ENCODE measurements at regions not wholly inside any gene's neighbourhood (a gene's known extent, or its start where the extent isn't known, plus 50 kb on each side); places are given as distances from the start of the nearest gene placed in this dataset.

- no peaks in the 10 kb centered on the region for H3K36me3 Mint-ChIP-seq (ENCODE audit: insufficient read depth)
- ATAC-seq (replicated peaks; ENCODE audit: extremely low read depth, poor library complexity, severe bottlenecking) (no peak), DNase-seq (ENCODE audit: low spot score in 2 of 2) (no peak)
- H3K27ac Mint-ChIP-seq (ENCODE audit: low read depth) = no peak overlapping the region
- no peak overlapping the region for H3K4me3 Mint-ChIP-seq
- H3K4me1 Mint-ChIP-seq = no peaks in the 10 kb centered on the region
- H3K9me3 Mint-ChIP-seq = peaks cover 24% of the 10 kb centered on the region
- H3K27me3 Mint-ChIP-seq = no peaks in the 10 kb centered on the region
Measured at GRCh38 chr1:106181866-106182265, 874.6 kb upstream of the PRMT6 start.

GRCh38 chr1:106185089-106185488 lies 871.4 kb upstream of the PRMT6 start:
- Mint-ChIP-seq H3K4me3 (no peak overlapping the region), H3K27me3 (no peaks in the 10 kb centered on the region), H3K9me3 (peaks cover 25% of the 10 kb centered on the region), H3K27ac (ENCODE audit: low read depth) (no peak overlapping the region), H3K4me1 (no peaks in the 10 kb centered on the region), H3K36me3 (ENCODE audit: insufficient read depth) (no peaks in the 10 kb centered on the region)
- DNase-seq (ENCODE audit: low spot score in 2 of 2) (no peak), ATAC-seq (replicated peaks; ENCODE audit: extremely low read depth, poor library complexity, severe bottlenecking) (no peak)

- no peaks in the 10 kb centered on the region for H3K4me1 Mint-ChIP-seq
Measured at GRCh38 chr1:106189780-106190179, 866.7 kb upstream of the PRMT6 start.

GRCh38 chr1:106194206-106194605 lies 862.3 kb upstream of the PRMT6 start:
- Mint-ChIP-seq H3K27ac (ENCODE audit: low read depth) (no peak overlapping the region), H3K27me3 (no peaks in the 10 kb centered on the region), H3K4me3 (no peak overlapping the region), H3K36me3 (ENCODE audit: insufficient read depth) (peaks cover 3% of the 10 kb centered on the region), H3K4me1 (no peaks in the 10 kb centered on the region), H3K9me3 (peaks cover 24% of the 10 kb centered on the region)
- no peak for ATAC-seq (replicated peaks; ENCODE audit: extremely low read depth, poor library complexity, severe bottlenecking)
- no peak for DNase-seq (ENCODE audit: low spot score in 2 of 2)

More at GRCh38 chr1:106189780-106190179, 866.7 kb upstream of the PRMT6 start:
- Mint-ChIP-seq H3K4me3 (no peak overlapping the region), H3K27ac (ENCODE audit: low read depth) (no peak overlapping the region), H3K36me3 (ENCODE audit: insufficient read depth) (peaks cover 3% of the 10 kb centered on the region), H3K9me3 (peaks cover 30% of the 10 kb centered on the region), H3K27me3 (no peaks in the 10 kb centered on the region)
- DNase-seq (ENCODE audit: low spot score in 2 of 2) (no peak), ATAC-seq (replicated peaks; ENCODE audit: extremely low read depth, poor library complexity, severe bottlenecking) (no peak)

GRCh38 chr1:106200711-106201110 lies 855.8 kb upstream of the PRMT6 start:
- DNase-seq (ENCODE audit: low spot score in 2 of 2) (no peak), ATAC-seq (replicated peaks; ENCODE audit: extremely low read depth, poor library complexity, severe bottlenecking) (no peak)
- Mint-ChIP-seq H3K27ac (ENCODE audit: low read depth) (no peak overlapping the region), H3K36me3 (ENCODE audit: insufficient read depth) (no peaks in the 10 kb centered on the region), H3K4me3 (no peak overlapping the region), H3K4me1 (no peaks in the 10 kb centered on the region), H3K27me3 (no peaks in the 10 kb centered on the region), H3K9me3 (peaks cover 17% of the 10 kb centered on the region)

- DNase-seq (ENCODE audit: low spot score in 2 of 2) = no peak
- Mint-ChIP-seq H3K4me3 (no peak overlapping the region), H3K27me3 (no peaks in the 10 kb centered on the region), H3K36me3 (ENCODE audit: insufficient read depth) (no peaks in the 10 kb centered on the region), H3K27ac (ENCODE audit: low read depth) (no peak overlapping the region), H3K9me3 (peaks cover 18% of the 10 kb centered on the region), H3K4me1 (no peaks in the 10 kb centered on the region)
- ATAC-seq (replicated peaks; ENCODE audit: extremely low read depth, poor library complexity, severe bottlenecking) = no peak
Measured at GRCh38 chr1:106207185-106207584, 849.3 kb upstream of the PRMT6 start.

GRCh38 chr1:106217765-106218164 lies 838.7 kb upstream of the PRMT6 start:
- DNase-seq (ENCODE audit: low spot score in 2 of 2) (no peak), ATAC-seq (replicated peaks; ENCODE audit: extremely low read depth, poor library complexity, severe bottlenecking) (no peak)
- Mint-ChIP-seq H3K4me1 (no peaks in the 10 kb centered on the region), H3K9me3 (peaks cover 11% of the 10 kb centered on the region), H3K4me3 (no peak overlapping the region), H3K36me3 (ENCODE audit: insufficient read depth) (no peaks in the 10 kb centered on the region), H3K27ac (ENCODE audit: low read depth) (no peak overlapping the region), H3K27me3 (no peaks in the 10 kb centered on the region)

- Mint-ChIP-seq H3K27ac (ENCODE audit: low read depth) (no peak overlapping the region), H3K9me3 (peaks cover 6% of the 10 kb centered on the region), H3K4me1 (no peaks in the 10 kb centered on the region), H3K27me3 (no peaks in the 10 kb centered on the region), H3K4me3 (no peak overlapping the region), H3K36me3 (ENCODE audit: insufficient read depth) (no peaks in the 10 kb centered on the region)
- DNase-seq (ENCODE audit: low spot score in 2 of 2) (no peak), ATAC-seq (replicated peaks; ENCODE audit: extremely low read depth, poor library complexity, severe bottlenecking) (no peak)
Measured at GRCh38 chr1:106222403-106222802, 834.1 kb upstream of the PRMT6 start.

GRCh38 chr1:106223213-106223612 lies 833.3 kb upstream of the PRMT6 start:
- Mint-ChIP-seq H3K36me3 (ENCODE audit: insufficient read depth) (no peaks in the 10 kb centered on the region), H3K4me1 (no peaks in the 10 kb centered on the region), H3K4me3 (no peak overlapping the region), H3K27ac (ENCODE audit: low read depth) (no peak overlapping the region), H3K27me3 (no peaks in the 10 kb centered on the region), H3K9me3 (peaks cover 6% of the 10 kb centered on the region)
- no peak for ATAC-seq (replicated peaks; ENCODE audit: extremely low read depth, poor library complexity, severe bottlenecking)
- no peak for DNase-seq (ENCODE audit: low spot score in 2 of 2)

GRCh38 chr1:106224426-106224825 lies 832.0 kb upstream of the PRMT6 start:
- H3K27ac Mint-ChIP-seq (ENCODE audit: low read depth) = no peak overlapping the region

GRCh38 chr1:106225403-106225802 lies 831.1 kb upstream of the PRMT6 start:
- no peak for ATAC-seq (replicated peaks; ENCODE audit: extremely low read depth, poor library complexity, severe bottlenecking)
- H3K4me3 Mint-ChIP-seq = no peak overlapping the region
- no peaks in the 10 kb centered on the region for H3K36me3 Mint-ChIP-seq (ENCODE audit: insufficient read depth)
- H3K27me3 Mint-ChIP-seq = no peaks in the 10 kb centered on the region
- H3K9me3 Mint-ChIP-seq = peaks cover 6% of the 10 kb centered on the region
- H3K27ac Mint-ChIP-seq (ENCODE audit: low read depth) = no peak overlapping the region
- DNase-seq (ENCODE audit: low spot score in 2 of 2) = no peak
- no peaks in the 10 kb centered on the region for H3K4me1 Mint-ChIP-seq

More at GRCh38 chr1:106224426-106224825, 832.0 kb upstream of the PRMT6 start:
- Mint-ChIP-seq H3K4me1 (no peaks in the 10 kb centered on the region), H3K9me3 (peaks cover 6% of the 10 kb centered on the region), H3K36me3 (ENCODE audit: insufficient read depth) (no peaks in the 10 kb centered on the region), H3K4me3 (no peak overlapping the region), H3K27me3 (no peaks in the 10 kb centered on the region)
- ATAC-seq (replicated peaks; ENCODE audit: extremely low read depth, poor library complexity, severe bottlenecking) (no peak), DNase-seq (ENCODE audit: low spot score in 2 of 2) (no peak)

GRCh38 chr1:106226550-106226949 lies 829.9 kb upstream of the PRMT6 start:
- DNase-seq (ENCODE audit: low spot score in 2 of 2) = no peak
- H3K4me3 Mint-ChIP-seq = no peak overlapping the region
- no peaks in the 10 kb centered on the region for H3K27me3 Mint-ChIP-seq
- no peaks in the 10 kb centered on the region for H3K36me3 Mint-ChIP-seq (ENCODE audit: insufficient read depth)
- no peak overlapping the region for H3K27ac Mint-ChIP-seq (ENCODE audit: low read depth)
- no peaks in the 10 kb centered on the region for H3K4me1 Mint-ChIP-seq
- no peak for ATAC-seq (replicated peaks; ENCODE audit: extremely low read depth, poor library complexity, severe bottlenecking)
- peaks cover 10% of the 10 kb centered on the region for H3K9me3 Mint-ChIP-seq

GRCh38 chr1:106232128-106232527 lies 824.3 kb upstream of the PRMT6 start:
- Mint-ChIP-seq H3K4me1 (no peaks in the 10 kb centered on the region), H3K9me3 (peaks cover 19% of the 10 kb centered on the region), H3K27ac (ENCODE audit: low read depth) (no peak overlapping the region), H3K36me3 (ENCODE audit: insufficient read depth) (no peaks in the 10 kb centered on the region), H3K4me3 (no peak overlapping the region), H3K27me3 (no peaks in the 10 kb centered on the region)
- ATAC-seq (replicated peaks; ENCODE audit: extremely low read depth, poor library complexity, severe bottlenecking) = no peak
- no peak for DNase-seq (ENCODE audit: low spot score in 2 of 2)

- no peak for ATAC-seq (replicated peaks; ENCODE audit: extremely low read depth, poor library complexity, severe bottlenecking)
- Mint-ChIP-seq H3K9me3 (peaks cover 19% of the 10 kb centered on the region), H3K36me3 (ENCODE audit: insufficient read depth) (no peaks in the 10 kb centered on the region), H3K27me3 (no peaks in the 10 kb centered on the region), H3K4me3 (no peak overlapping the region), H3K4me1 (no peaks in the 10 kb centered on the region), H3K27ac (ENCODE audit: low read depth) (no peak overlapping the region)
- DNase-seq (ENCODE audit: low spot score in 2 of 2) = no peak
Measured at GRCh38 chr1:106233511-106233910, 823.0 kb upstream of the PRMT6 start.

All from central memory CD8-positive, alpha-beta T cell (primary cell).